HUDEP-2 (cell line): ENCODE measurements at regions not wholly inside any gene's neighbourhood (a gene's known extent, or its start where the extent isn't known, plus 50 kb on each side); places are given as distances from the start of the nearest gene placed in this dataset.

Experiments
- DNase-seq, 76 experiments: peaks; one replicate each; lab custom pipeline; 2025; ENCODE audit not compliant: unreplicated experiment in 76 of 76; lab: John Stamatoyannopoulos, UW

GRCh38 chr7:26547156-26547555, 255.5 kb downstream of the SNX10 start:
- DNase-seq = no peak

- DNase-seq = peak in 3 of 76 experiments; percentile 1 to 17 (median 1)
Measured at GRCh38 chr7:26549281-26549944, 257.8 kb downstream of the SNX10 start.

GRCh38 chr7:26550492-26550891, 258.8 kb downstream of the SNX10 start:
- DNase-seq = no peak

GRCh38 chr7:26551740-26552139, 260.1 kb downstream of the SNX10 start:
- no peak for DNase-seq

GRCh38 chr7:26553128-26553527, 261.5 kb downstream of the SNX10 start:
- DNase-seq = no peak

- no peak for DNase-seq
Measured at GRCh38 chr7:26553582-26553981, 261.9 kb downstream of the SNX10 start.

GRCh38 chr7:26554952-26555351, 263.3 kb downstream of the SNX10 start:
- DNase-seq = no peak

GRCh38 chr7:26556061-26556881, 264.6 kb downstream of the SNX10 start:
- DNase-seq = no peak

GRCh38 chr7:26560526-26561256, 269.0 kb downstream of the SNX10 start:
- DNase-seq = no peak

- no peak for DNase-seq
Measured at GRCh38 chr7:26562841-26563240, 271.2 kb downstream of the SNX10 start.

GRCh38 chr7:26563406-26563805, 271.7 kb downstream of the SNX10 start:
- DNase-seq = no peak

- DNase-seq = no peak
Measured at GRCh38 chr7:26567266-26567665, 275.6 kb downstream of the SNX10 start.

- DNase-seq = no peak
Measured at GRCh38 chr7:26574476-26574875, 282.8 kb downstream of the SNX10 start.

GRCh38 chr7:26580064-26580591, 284.3 kb downstream of the SKAP2 start:
- no peak for DNase-seq

GRCh38 chr7:26580711-26581110, 283.7 kb downstream of the SKAP2 start:
- no peak for DNase-seq

GRCh38 chr7:26583094-26583648, 281.2 kb downstream of the SKAP2 start:
- peak in 1 of 76 experiments; percentile 13 for DNase-seq

- no peak for DNase-seq
Measured at GRCh38 chr7:26584326-26584725, 280.1 kb downstream of the SKAP2 start.

GRCh38 chr7:26584987-26585665, 279.3 kb downstream of the SKAP2 start:
- no peak for DNase-seq

- no peak for DNase-seq
Measured at GRCh38 chr7:26587536-26587935, 276.9 kb downstream of the SKAP2 start.

- DNase-seq = no peak
Measured at GRCh38 chr7:26588511-26588910, 275.9 kb downstream of the SKAP2 start.
